HG02970 (cell line): ENCODE measurements at regions not wholly inside any gene's neighbourhood (a gene's known extent, or its start where the extent isn't known, plus 50 kb on each side); places are given as distances from the start of the nearest gene placed in this dataset.

ENCODE experiments used
- ATAC-seq: cut with Tn5 transposase; IDR thresholded peaks from one replicate; pipeline ENCODE4 v1.9.1; 2021; ENCODE audit warnings: mild to moderate bottlenecking, moderate library complexity, moderate number of reproducible peaks; ENCODE audit not compliant: unreplicated experiment, low FRiP score

GRCh38 chr1:208808301-208808700, 564.1 kb upstream of the PLXNA2 start:
- ATAC-seq: no peak

- no peak for ATAC-seq
Measured at GRCh38 chr1:208809876-208810275, 565.7 kb upstream of the PLXNA2 start.

GRCh38 chr1:208818770-208819445, 574.7 kb upstream of the PLXNA2 start:
- ATAC-seq: no peak

GRCh38 chr1:208820580-208821212, 576.5 kb upstream of the PLXNA2 start:
- ATAC-seq: no peak

- ATAC-seq: no peak
Measured at GRCh38 chr1:208821939-208822338, 577.8 kb upstream of the PLXNA2 start.

- ATAC-seq: no peak
Measured at GRCh38 chr1:208825300-208825699, 581.1 kb upstream of the PLXNA2 start.

GRCh38 chr1:208829595-208829994, 585.4 kb upstream of the PLXNA2 start:
- ATAC-seq: no peak

- ATAC-seq: no peak
Measured at GRCh38 chr1:208834381-208835096, 590.4 kb upstream of the PLXNA2 start.

GRCh38 chr1:208835097-208835463, 590.9 kb upstream of the PLXNA2 start:
- ATAC-seq: no peak

GRCh38 chr1:208835781-208836180, 591.6 kb upstream of the PLXNA2 start:
- ATAC-seq: no peak

GRCh38 chr1:208837242-208837641, 593.1 kb upstream of the PLXNA2 start:
- ATAC-seq: no peak

GRCh38 chr1:208841436-208841835, 597.3 kb upstream of the PLXNA2 start:
- no peak for ATAC-seq

- no peak for ATAC-seq
Measured at GRCh38 chr1:208842451-208842850, 598.3 kb upstream of the PLXNA2 start.

GRCh38 chr1:208844158-208844557, 600.0 kb upstream of the PLXNA2 start:
- no peak for ATAC-seq

GRCh38 chr1:208848854-208849253, 604.7 kb upstream of the PLXNA2 start:
- ATAC-seq: no peak

GRCh38 chr1:208850442-208850841, 606.3 kb upstream of the PLXNA2 start:
- ATAC-seq: no peak

- ATAC-seq: no peak
Measured at GRCh38 chr1:208851366-208851765, 607.2 kb upstream of the PLXNA2 start.

- ATAC-seq: no peak
Measured at GRCh38 chr1:208852911-208853310, 608.7 kb upstream of the PLXNA2 start.

GRCh38 chr1:208855403-208855802, 611.2 kb upstream of the PLXNA2 start:
- no peak for ATAC-seq

- ATAC-seq: no peak
Measured at GRCh38 chr1:208857465-208857864, 613.3 kb upstream of the PLXNA2 start.

- no peak for ATAC-seq
Measured at GRCh38 chr1:208858738-208859137, 614.6 kb upstream of the PLXNA2 start.
